ENCODE measurements at regions not wholly inside any gene's neighbourhood (a gene's known extent, or its start where the extent isn't known, plus 50 kb on each side); places are given as distances from the start of the nearest gene placed in this dataset.

GRCh38 chr6:104187616-104188015, 672.1 kb downstream of the HACE1 start:
- Histone ChIP-seq H3K27me3 (replicated peaks in 1 of 2; ENCODE audit: control insufficient read depth in 2 of 2, insufficient read depth in 2 of 2, low read length in 1 of 2) (no peaks in the 10 kb centered on the region), H3K9ac (ENCODE audit: control insufficient read depth, insufficient read depth, low read length) (no peak overlapping the region), H2AFZ (ENCODE audit: control insufficient read depth, low read depth, low read length) (no peak overlapping the region), H3K4me2 (ENCODE audit: control insufficient read depth, insufficient read depth) (no peak overlapping the region), H3K27ac (ENCODE audit: control insufficient read depth, insufficient read depth) (no peak overlapping the region), H3K4me3 (no peak overlapping the region), H4K20me1 (ENCODE audit: control insufficient read depth, insufficient read depth) (no peaks in the 10 kb centered on the region), H3K79me2 (ENCODE audit: control insufficient read depth, insufficient read depth, low read length) (no peaks in the 10 kb centered on the region), H3K36me3 (ENCODE audit: control insufficient read depth in 2 of 2, insufficient read depth in 2 of 2, low read length in 1 of 2) (no peaks in the 10 kb centered on the region), H3K9me3 (replicated peaks; ENCODE audit: control insufficient read depth, insufficient read depth, low read length) (no peaks in the 10 kb centered on the region), H3K4me1 (ENCODE audit: control insufficient read depth, insufficient read depth, low read length) (no peaks in the 10 kb centered on the region)
- no TSS peak for BruUV-seq (replicated peaks)
- FAIRE-seq (no peak), DNase-seq (ENCODE audit: low read depth, low spot score) (no peak), ATAC-seq (no peak)
- POLR2A ChIA-PET: no interaction called here
- SMC1A ChIA-PET (ENCODE audit: uncharacterized antibody, unreplicated experiment): interaction anchor here (1.4 kb wide), 1 partner anchor 16 kb away, joined by 3 read pairs; no protein-coding TSS in a partner anchor
- RAD21 ChIA-PET (ENCODE audit: unreplicated experiment): no interaction called here
- intact Hi-C loops (cut with micrococcal nuclease; ENCODE audit: unreplicated experiment): no loop called here
- TF ChIP-seq NFIC (IDR thresholded peaks at IDR 0.05; ENCODE audit: low read depth, low read length) (no peak), MYB (IDR thresholded peaks at IDR 0.05; ENCODE audit: borderline replicate concordance, low read depth, low read length) (no peak), EZH2 (IDR thresholded peaks at IDR 0.05; ENCODE audit: borderline replicate concordance, control insufficient read depth, low read depth, low read length) (no peak), MLLT1 (IDR thresholded peaks at IDR 0.05) (no peak), CHD2 (IDR thresholded peaks at IDR 0.05; ENCODE audit: borderline replicate concordance, low read depth, low read length) (no peak), NR2C1 (IDR thresholded peaks at IDR 0.05) (no peak), HDAC6 (IDR thresholded peaks at IDR 0.05; ENCODE audit: unreplicated experiment) (no peak), TCF3 (IDR thresholded peaks at IDR 0.05; ENCODE audit: borderline replicate concordance, insufficient read depth, low read depth, low read length) (no peak), MEF2A (IDR thresholded peaks at IDR 0.05; ENCODE audit: insufficient read depth, low read depth, low read length) (no peak), MEF2B (IDR thresholded peaks at IDR 0.05; ENCODE audit: partially characterized antibody, poor library complexity, severe bottlenecking) (no peak), BRCA1 (IDR thresholded peaks at IDR 0.05; ENCODE audit: low read depth, low read length) (no peak), REST (IDR thresholded peaks at IDR 0.05; ENCODE audit: low read depth, low read length) (no peak), MYC (IDR thresholded peaks at IDR 0.05; ENCODE audit: insufficient read depth, insufficient read length, insufficient replicate concordance, low read length, severe bottlenecking) (no peak), HCFC1 (IDR thresholded peaks at IDR 0.05; ENCODE audit: low read length) (no peak), IRF5 (IDR thresholded peaks at IDR 0.05; ENCODE audit: borderline replicate concordance) (no peak), CBFB (IDR thresholded peaks at IDR 0.05; ENCODE audit: low read depth) (no peak)
- CTCF ChIA-PET: no interaction called here
- in situ Hi-C loops (cut with MboI): no loop called here
